SK-N-SH (cell line): ENCODE measurements at regions not wholly inside any gene's neighbourhood (a gene's known extent, or its start where the extent isn't known, plus 50 kb on each side); places are given as distances from the start of the nearest gene placed in this dataset.
"Not testable (repeated sequence)": the region's sequence is repeated elsewhere in the genome, so short reads cannot be mapped to it uniquely, and the experiment has no call there.

Experiments
- EP300 ChIP-seq, 2 experiments: IDR thresholded peaks; 2 replicates each; pipeline versions ENCODE4 v1.4.0 to v1.6.1; 2012; ENCODE audit warnings: borderline replicate concordance in 1 of 2, low read depth in 1 of 2, low read length in 1 of 2
- FOXJ3 ChIP-seq: sonication (generic); formaldehyde crosslinking; IDR thresholded peaks from 2 replicates; pipeline ENCODE4 v1.5.1; 2020; ENCODE audit warnings: mild to moderate bottlenecking, missing genetic modification reagents
- FOXM1 ChIP-seq: IDR thresholded peaks from 2 replicates; pipeline ENCODE4 v1.4.0; 2012; ENCODE audit warnings: low read depth, mild to moderate bottlenecking
- JUND ChIP-seq: IDR thresholded peaks from 2 replicates; pipeline ENCODE4 v1.4.0; 2012
- MAX ChIP-seq: IDR thresholded peaks from 2 replicates; pipeline ENCODE4 v1.4.0; 2012; ENCODE audit warnings: low read depth
- SIN3A ChIP-seq: IDR thresholded peaks from 2 replicates; pipeline ENCODE4 v1.6.1; 2012; ENCODE audit warnings: low read depth, mild to moderate bottlenecking, low read length, moderate library complexity, borderline replicate concordance
- TF ChIP-seq, protein P1 (sequence below): fragments of 200-600 bp; sonication (generic); IDR thresholded peaks from 2 replicates; pipeline ENCODE4 v1.6.1; 2017; ENCODE audit warnings: antibody characterized with exemption, mild to moderate bottlenecking, moderate library complexity
- TF ChIP-seq, protein P2 (sequence below): IDR thresholded peaks from 2 replicates; pipeline ENCODE4 v1.6.1; 2012; ENCODE audit warnings: mild to moderate bottlenecking, low read depth, low read length, moderate library complexity

DNA sequence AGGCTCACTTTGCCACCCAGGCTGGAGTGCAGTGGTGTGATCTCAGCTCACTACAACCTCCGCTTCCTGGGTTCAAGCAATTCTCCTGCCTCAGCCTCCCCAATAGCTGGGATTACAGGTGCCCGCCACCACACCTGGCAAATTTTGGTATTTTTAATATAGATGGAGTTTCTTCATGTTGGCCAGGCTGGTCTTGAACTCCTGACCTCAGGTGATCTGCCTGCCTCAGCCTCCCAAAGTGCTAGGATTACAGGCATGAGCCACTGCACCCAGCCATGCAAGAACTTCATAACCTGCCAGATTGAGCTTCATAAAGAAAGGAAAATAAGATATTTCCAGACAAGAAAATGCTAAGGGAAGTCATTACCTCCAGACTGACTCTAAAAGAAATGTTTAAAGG is 4467.2 kb upstream of the OR11H1 start:
- TF ChIP-seq JUND; MAX; FOXM1; SIN3A; EP300 (IDR thresholded peaks at IDR 0.05; ENCODE audit: borderline replicate concordance in 1 of 2, low read depth in 1 of 2, low read length in 1 of 2); FOXJ3 (CRISPR knock-in tag): not testable (repeated sequence)
- TF ChIP-seq, protein P1, sequence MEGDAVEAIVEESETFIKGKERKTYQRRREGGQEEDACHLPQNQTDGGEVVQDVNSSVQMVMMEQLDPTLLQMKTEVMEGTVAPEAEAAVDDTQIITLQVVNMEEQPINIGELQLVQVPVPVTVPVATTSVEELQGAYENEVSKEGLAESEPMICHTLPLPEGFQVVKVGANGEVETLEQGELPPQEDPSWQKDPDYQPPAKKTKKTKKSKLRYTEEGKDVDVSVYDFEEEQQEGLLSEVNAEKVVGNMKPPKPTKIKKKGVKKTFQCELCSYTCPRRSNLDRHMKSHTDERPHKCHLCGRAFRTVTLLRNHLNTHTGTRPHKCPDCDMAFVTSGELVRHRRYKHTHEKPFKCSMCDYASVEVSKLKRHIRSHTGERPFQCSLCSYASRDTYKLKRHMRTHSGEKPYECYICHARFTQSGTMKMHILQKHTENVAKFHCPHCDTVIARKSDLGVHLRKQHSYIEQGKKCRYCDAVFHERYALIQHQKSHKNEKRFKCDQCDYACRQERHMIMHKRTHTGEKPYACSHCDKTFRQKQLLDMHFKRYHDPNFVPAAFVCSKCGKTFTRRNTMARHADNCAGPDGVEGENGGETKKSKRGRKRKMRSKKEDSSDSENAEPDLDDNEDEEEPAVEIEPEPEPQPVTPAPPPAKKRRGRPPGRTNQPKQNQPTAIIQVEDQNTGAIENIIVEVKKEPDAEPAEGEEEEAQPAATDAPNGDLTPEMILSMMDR: not testable (repeated sequence)
- TF ChIP-seq, protein P2, sequence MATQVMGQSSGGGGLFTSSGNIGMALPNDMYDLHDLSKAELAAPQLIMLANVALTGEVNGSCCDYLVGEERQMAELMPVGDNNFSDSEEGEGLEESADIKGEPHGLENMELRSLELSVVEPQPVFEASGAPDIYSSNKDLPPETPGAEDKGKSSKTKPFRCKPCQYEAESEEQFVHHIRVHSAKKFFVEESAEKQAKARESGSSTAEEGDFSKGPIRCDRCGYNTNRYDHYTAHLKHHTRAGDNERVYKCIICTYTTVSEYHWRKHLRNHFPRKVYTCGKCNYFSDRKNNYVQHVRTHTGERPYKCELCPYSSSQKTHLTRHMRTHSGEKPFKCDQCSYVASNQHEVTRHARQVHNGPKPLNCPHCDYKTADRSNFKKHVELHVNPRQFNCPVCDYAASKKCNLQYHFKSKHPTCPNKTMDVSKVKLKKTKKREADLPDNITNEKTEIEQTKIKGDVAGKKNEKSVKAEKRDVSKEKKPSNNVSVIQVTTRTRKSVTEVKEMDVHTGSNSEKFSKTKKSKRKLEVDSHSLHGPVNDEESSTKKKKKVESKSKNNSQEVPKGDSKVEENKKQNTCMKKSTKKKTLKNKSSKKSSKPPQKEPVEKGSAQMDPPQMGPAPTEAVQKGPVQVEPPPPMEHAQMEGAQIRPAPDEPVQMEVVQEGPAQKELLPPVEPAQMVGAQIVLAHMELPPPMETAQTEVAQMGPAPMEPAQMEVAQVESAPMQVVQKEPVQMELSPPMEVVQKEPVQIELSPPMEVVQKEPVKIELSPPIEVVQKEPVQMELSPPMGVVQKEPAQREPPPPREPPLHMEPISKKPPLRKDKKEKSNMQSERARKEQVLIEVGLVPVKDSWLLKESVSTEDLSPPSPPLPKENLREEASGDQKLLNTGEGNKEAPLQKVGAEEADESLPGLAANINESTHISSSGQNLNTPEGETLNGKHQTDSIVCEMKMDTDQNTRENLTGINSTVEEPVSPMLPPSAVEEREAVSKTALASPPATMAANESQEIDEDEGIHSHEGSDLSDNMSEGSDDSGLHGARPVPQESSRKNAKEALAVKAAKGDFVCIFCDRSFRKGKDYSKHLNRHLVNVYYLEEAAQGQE: not testable (repeated sequence)
